Erythroblast (primary cell): ENCODE measurements at regions not wholly inside any gene's neighbourhood (a gene's known extent, or its start where the extent isn't known, plus 50 kb on each side); places are given as distances from the start of the nearest gene placed in this dataset.

ENCODE experiments used
- DNase-seq, 2 experiments: peaks; one replicate each; lab custom pipeline; 2025; lab: John Stamatoyannopoulos, UW
- GATA1 ChIP-seq: IDR thresholded peaks from 2 replicates; pipeline ENCODE4 v1.6.1; 2011; ENCODE audit warnings: low read depth, mild to moderate bottlenecking, control low read depth, low read length, moderate library complexity
- POLR2A ChIP-seq: IDR thresholded peaks from 2 replicates; pipeline ENCODE4 v1.6.1; 2011; ENCODE audit warnings: mild to moderate bottlenecking, low read length

DNA sequence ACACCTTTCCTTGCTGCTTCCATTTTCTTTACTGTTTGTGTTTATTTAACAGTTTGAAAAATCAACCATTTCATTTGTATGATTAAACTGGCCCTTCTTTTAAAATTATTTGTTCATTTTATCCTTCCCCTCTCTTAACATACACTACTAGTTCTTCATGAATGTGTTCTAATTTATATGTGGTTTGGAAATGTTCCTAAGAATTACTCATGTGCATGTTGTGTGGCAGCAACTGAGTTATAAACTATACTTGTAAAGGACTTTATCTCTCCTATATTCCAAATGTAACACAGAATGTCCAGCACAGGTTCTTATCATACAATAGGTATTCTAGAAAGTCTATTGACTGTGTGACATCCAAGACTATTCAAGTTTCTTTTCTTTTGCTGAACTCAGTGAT, 358.2 kb upstream of the MEF2C start:
- TF ChIP-seq GATA1 (no peak), POLR2A (no peak)
- DNase-seq = no peak

DNA sequence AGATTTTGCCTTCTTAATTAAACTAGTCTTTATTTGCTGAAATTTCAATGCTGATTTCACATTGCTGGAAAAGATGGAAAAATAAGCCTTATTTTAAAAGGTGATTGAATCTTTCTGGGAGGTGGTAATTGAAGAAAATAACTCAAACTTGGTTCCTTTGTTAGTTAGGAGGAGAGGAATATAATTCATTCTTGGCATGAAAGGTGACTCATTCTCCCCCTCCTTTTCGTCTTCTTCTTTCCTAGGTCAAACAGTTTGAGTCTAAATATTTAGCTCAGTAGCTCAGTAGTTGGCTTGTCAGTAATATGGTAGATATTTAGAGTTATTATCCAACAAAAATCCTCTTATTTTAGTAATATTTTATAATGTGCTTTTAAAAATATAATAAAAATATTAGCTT, 353.9 kb upstream of the MEF2C start:
- no peak for DNase-seq
- TF ChIP-seq POLR2A (no peak), GATA1 (no peak)

DNA sequence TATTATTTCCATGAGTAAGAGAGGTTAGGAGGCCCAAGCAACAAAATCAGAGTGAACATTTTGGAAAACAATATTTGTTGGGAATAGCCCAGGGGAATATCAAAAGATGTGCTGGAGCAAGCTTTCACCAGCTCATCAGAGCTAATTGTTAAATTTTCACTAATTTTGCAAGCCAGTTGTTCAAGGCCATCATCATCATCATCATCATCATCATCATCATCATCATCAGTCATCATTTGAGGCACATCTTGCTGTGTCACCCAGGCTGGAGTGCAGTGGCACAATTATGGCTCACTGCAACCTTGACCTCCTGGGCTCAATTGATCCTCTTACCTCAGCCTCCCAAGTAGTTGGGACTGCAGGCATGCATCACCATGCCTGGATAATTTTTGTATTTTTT, 350.5 kb upstream of the MEF2C start:
- TF ChIP-seq POLR2A (no peak), GATA1 (no peak)

DNA sequence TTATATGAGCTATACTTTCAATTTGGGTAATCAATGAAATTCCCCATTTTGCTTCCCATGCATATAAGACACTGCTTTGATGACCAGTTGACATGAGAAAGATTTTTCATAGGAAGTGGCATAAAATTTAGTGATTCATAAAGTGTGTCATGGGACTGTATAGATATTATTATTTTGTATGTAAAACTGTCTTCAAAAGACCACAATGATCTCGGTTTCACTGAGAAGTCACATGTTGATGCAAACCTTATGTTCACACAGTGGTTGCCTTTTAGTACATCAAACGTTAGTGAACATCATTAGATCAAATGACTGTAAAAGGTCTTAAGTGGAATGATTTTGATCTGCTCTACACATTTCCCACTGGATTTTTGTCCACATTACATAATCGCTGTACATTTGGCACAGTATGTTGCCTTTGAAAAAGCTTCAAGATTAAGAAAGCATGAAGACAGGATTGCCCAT, 349.2 kb upstream of the MEF2C start:
- no peak for DNase-seq
- no peak for TF ChIP-seq GATA1
- no peak for TF ChIP-seq POLR2A

More for the DNA sequence above, 350.5 kb upstream of the MEF2C start:
- DNase-seq = no peak

DNA sequence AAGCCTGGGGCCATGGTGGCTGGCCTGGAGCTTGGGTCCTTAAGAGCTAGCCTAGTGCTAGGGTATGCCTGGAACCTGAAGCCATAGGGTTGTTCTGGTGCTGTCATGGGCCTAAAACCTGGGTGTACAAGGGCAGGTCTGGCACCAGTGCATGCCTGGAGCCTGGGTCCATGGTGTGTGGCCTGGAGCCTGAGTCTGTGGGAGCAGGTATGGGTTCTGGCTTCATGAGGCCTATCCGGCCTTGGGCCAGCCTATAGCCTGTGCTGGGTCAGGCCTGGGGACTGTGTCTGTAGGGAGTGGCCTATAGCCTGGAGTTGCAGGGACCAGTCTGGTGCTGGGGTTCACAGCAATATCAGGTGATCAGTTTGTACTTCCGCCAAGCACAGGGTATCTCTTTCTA, 347.2 kb upstream of the MEF2C start:
- no peak for DNase-seq
- no peak for TF ChIP-seq GATA1
- TF ChIP-seq POLR2A = no peak

DNA sequence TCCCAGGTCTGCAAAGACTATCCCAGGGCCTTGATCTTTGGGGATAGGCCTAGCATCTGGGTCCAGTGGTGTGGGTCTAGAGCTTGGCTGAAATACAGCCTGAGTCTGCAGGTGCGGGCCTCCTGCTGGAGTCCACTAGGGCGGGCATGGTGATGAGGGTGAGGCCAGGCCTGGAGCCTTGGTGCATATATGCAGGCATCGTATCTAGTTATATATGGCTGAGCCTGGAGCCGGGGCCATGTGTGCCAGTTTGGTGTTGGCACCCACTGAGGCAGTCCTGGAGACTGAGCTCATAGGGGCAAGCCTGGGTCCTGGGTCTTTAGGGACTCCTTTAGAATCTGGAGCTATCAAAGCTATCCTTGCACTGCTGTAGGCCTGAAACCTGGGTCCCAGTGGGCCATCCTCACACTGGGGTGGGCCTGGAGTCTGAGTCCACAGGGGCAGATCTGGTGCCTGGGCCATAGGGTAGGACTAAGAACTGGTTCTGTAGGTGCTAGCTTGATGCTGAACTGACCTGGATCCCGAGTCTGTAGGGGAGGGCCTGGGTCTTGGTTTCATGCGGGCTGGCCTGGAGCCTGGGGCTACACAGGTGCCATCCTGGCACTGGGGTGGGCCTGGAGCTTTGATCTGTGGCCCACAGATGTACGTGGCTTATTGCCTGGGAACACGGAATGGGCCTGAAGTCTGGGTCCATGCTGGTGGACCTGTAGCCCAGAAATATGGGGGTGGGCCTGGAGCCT, 346.5 kb upstream of the MEF2C start:
- TF ChIP-seq POLR2A (no peak), GATA1 (no peak)
- DNase-seq = no peak

DNA sequence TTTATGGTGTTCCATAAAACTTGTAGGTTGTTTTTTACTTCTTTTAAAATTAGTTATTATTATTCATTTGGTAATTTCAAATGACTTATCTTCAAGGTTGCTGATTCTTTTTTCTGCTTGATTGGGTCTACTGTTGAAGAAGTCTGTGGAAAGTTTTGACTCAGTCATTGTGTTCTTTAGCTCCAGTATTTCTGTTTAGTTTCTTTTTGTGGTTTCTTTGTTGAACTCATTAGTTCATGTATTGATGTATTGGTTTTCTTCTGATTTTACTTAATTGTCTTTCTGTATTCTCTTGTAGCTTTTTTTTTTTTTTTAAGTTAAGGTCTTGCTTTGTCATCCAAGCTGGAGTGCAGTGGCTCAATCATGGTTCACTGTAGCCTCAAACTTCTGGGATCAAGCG, 345.4 kb upstream of the MEF2C start:
- TF ChIP-seq GATA1 = no peak
- no peak for TF ChIP-seq POLR2A
- no peak for DNase-seq

DNA sequence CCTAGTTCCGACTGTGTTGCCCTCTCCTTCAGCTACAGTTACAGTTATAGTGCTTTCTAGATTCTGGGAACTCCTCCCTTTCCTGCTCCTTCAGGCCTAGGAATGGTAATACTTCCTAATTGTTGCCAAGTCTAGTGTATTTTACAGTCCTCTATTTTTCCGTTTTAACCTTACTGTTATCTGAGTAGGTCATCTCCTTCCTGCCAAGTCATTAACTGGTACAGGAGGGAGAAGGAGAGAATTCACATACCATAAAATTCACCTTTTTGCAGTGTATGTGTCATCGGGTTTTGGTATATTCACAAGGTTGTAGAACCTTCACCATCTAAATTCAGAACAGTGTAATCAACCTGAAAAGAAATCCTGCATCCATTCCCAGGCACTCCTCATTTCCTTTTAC, 335.4 kb upstream of the MEF2C start:
- no peak for DNase-seq
- TF ChIP-seq POLR2A (no peak), GATA1 (no peak)

DNA sequence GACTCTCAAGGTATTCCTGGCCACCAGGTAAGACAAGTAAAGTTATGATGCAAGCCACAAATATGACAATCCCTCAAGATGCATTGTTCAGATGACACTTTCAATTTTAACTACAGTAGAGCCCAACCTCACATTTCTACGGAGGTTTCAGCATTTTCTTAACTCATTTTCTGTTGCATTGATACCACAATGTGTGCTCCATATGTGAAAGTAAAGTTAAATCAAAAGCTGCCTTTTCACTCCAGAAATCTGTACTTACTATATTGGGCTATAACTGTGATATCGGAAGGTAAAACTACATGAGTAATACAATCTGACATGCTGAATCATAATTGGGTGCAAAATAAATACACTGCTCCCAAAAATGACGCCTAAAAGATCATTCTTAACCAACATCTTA, 333.6 kb upstream of the MEF2C start:
- TF ChIP-seq POLR2A (no peak), GATA1 (no peak)
- DNase-seq = no peak

DNA sequence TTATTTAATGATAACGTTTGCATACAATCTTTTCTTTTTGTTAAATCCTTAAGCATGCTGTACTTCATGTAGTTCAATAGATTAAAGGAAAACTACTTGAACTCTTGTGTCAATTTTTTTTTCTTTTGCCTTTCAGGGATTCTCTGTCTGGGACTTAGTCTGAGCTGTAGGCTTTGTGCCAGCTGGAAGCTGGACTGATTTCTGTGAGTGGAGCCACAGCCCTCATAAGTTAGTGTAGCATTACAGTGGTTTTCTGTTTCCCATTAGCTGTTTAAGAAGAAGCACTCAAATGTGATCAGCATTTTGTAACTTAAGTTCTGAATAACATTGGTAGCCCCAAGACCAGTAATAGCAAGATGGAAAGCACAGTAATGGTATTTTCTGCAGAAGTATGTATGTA, 330.6 kb upstream of the MEF2C start:
- TF ChIP-seq POLR2A (no peak), GATA1 (no peak)
- DNase-seq = no peak

DNA sequence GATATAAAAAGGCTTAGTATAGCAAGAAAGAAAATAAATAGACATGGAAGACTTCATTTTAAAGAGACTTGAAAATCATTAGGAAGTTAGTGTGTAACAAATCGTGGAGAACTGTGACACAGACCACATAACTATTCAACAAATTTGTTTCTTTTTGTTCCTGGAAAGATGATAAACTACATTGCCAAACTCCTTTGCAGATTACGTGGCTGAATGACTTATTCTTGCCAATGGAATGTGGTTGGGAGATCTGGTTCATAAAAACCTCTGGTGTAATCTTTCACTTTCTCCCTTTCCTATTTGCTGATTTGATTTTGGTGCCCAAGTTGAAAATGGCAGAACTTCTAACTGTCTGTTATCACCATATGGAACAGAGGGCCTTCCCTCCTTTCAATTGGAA, 328.9 kb upstream of the MEF2C start:
- DNase-seq = no peak
- no peak for TF ChIP-seq POLR2A
- no peak for TF ChIP-seq GATA1

DNA sequence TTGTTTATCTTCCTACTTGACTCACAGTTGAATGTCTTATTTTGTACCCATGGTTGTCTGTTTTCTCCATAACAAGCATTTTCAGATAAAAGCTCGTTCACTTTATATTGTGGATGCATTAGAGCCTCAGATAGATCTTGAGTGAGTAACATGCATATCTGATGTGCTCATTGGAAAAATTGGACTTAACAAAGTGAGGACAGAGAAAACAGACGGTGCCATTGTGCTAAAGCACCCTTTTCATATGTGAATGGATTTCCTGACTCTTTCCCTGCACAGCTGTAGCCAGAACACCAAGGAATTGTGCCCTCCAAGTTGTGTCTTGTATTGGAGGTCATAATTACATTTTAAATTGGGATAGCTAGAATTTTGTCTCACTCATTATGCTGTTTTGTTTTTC, 325.8 kb upstream of the MEF2C start:
- TF ChIP-seq POLR2A (no peak), GATA1 (no peak)

DNA sequence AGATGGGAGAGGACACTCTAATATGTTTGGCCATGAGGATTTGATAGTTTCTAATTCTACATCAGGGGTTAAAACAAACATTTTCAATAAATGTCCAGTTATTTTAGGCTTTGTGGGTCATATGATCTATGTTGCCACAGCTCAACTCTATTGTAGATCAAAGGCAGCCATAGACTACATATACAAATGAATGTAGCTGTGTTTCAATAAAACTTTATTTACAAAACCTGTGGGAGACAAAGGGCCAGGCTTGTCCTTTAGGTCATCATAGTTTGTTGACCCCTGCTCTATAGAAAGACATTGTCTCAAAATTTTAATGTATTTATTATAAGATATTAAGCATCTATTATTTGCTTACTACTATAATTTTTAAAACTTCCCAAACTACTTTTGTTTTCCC, 325.4 kb upstream of the MEF2C start:
- DNase-seq = no peak
- TF ChIP-seq GATA1 = no peak
- TF ChIP-seq POLR2A = no peak

More for the DNA sequence above, 325.8 kb upstream of the MEF2C start:
- no peak for DNase-seq

DNA sequence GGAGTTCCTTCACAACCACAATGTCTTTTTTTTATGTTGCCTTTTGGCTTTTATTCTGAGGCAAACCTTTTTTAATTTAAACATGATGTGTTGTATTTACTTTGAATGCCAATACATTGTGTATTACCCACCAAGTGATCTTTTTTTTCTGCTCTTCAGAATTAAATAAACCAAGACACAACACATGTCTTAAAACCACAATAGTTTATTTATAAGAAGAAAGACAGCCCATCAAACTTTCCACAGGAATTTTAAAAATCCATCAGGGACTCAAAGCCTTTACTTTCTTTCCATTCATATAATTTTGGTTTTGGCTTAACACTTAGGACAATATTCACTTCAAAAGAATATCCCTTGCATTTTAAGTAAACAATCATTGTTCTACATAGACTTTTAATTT, 321.8 kb upstream of the MEF2C start:
- TF ChIP-seq POLR2A (no peak), GATA1 (no peak)
- no peak for DNase-seq

DNA sequence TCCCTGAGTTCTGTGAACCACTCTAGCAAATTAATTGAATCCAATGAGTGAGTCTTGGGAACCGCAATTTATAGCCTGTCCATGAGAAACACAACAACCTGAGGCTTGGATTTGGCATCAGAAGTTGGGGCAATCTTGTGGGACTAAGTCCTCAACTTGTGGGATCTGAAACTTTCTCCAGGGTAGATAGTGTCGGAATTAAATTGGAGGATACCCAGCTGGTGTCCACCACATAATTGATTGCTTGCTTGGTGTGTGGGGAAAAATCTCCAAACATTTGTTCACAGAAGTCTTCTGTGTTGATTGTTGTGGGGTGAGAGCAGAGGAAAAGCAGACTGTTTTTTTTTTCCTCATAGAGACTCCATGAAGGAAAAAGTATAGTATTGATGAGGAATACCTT, 320.6 kb upstream of the MEF2C start:
- DNase-seq = no peak
- TF ChIP-seq GATA1 = no peak
- no peak for TF ChIP-seq POLR2A
